ENCODE measurements at regions not wholly inside any gene's neighbourhood (a gene's known extent, or its start where the extent isn't known, plus 50 kb on each side); places are given as distances from the start of the nearest gene placed in this dataset.

DNA sequence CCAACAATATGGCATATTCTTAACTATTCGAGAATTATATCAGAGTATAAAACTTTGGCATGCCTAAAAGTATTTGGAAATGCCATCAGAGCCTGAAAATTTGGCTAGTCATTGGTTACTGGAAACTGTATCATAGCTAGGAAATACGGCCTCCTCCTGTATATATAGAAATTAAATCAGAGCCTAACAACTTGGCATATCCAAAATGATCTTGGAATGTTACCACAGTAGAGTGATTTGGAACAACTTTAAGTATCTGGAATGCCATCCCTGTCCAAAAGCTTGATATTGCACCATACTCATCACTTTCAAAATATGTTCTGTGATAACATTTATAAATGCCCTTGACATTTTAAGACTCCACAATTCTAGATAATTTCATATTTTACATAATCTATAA lies 335.8 kb downstream of the SLITRK1 start:
- intact Hi-C loops (cut with micrococcal nuclease) = no loop called here
- Histone ChIP-seq H3K9ac (ENCODE audit: insufficient read depth, low read length, poor library complexity, severe bottlenecking) (no peak overlapping the region), H3K4me2 (replicated peaks; ENCODE audit: extremely low read depth, low read length, poor library complexity, severe bottlenecking) (no peak overlapping the region), H3K36me3 (replicated peaks in 1 of 2; ENCODE audit: control insufficient read depth in 1 of 2, insufficient read depth in 2 of 2, low read length in 2 of 2) (no peaks in the 10 kb centered on the region), H3K9me3 (replicated peaks in 1 of 2; ENCODE audit: control insufficient read depth in 1 of 2, insufficient read depth in 1 of 2, low read length in 2 of 2) (peaks cover 5% of the 10 kb centered on the region in 2 donors), H3K4me3 (replicated peaks in 1 of 3; ENCODE audit: low read depth in 2 of 3, low read length in 3 of 3) (no peak overlapping the region), H3K4me1 (ENCODE audit: control insufficient read depth in 1 of 2, insufficient read depth in 2 of 2, low read length in 2 of 2) (no peaks in the 10 kb centered on the region), H3K27me3 (ENCODE audit: control insufficient read depth in 2 of 2, insufficient read depth in 2 of 2, low read length in 2 of 2) (no peaks in the 10 kb centered on the region), H4K20me1 (ENCODE audit: insufficient read depth, low read length) (no peaks in the 10 kb centered on the region), H3K79me2 (ENCODE audit: insufficient read depth, low read length) (no peaks in the 10 kb centered on the region), H3K27ac (ENCODE audit: low read depth in 1 of 2, low read length in 2 of 2) (no peak overlapping the region), H2AFZ (ENCODE audit: insufficient read depth, low read depth, low read length, poor library complexity, severe bottlenecking) (no peak overlapping the region)
- no peak overlapping the region for H3K27ac Mint-ChIP-seq
- TF ChIP-seq, protein P1, sequence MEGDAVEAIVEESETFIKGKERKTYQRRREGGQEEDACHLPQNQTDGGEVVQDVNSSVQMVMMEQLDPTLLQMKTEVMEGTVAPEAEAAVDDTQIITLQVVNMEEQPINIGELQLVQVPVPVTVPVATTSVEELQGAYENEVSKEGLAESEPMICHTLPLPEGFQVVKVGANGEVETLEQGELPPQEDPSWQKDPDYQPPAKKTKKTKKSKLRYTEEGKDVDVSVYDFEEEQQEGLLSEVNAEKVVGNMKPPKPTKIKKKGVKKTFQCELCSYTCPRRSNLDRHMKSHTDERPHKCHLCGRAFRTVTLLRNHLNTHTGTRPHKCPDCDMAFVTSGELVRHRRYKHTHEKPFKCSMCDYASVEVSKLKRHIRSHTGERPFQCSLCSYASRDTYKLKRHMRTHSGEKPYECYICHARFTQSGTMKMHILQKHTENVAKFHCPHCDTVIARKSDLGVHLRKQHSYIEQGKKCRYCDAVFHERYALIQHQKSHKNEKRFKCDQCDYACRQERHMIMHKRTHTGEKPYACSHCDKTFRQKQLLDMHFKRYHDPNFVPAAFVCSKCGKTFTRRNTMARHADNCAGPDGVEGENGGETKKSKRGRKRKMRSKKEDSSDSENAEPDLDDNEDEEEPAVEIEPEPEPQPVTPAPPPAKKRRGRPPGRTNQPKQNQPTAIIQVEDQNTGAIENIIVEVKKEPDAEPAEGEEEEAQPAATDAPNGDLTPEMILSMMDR (IDR thresholded peaks at IDR 0.05) = no peak
- H3K36me3 Mint-ChIP-seq = no peaks in the 10 kb centered on the region
- no CpG with 5 or more reads among the region's 2 CpGs for WGBS (ENCODE audit: insufficient coverage)
- DNase-seq = no peak
- H3K4me1 Mint-ChIP-seq = no peaks in the 10 kb centered on the region
- H3K4me3 Mint-ChIP-seq = no peak overlapping the region
- H3K27me3 Mint-ChIP-seq (ENCODE audit: low read depth in 3 of 3) = no peaks in the 10 kb centered on the region
- peaks cover 0 to 8% (median 2%) of the 10 kb centered on the region in 7 donors for H3K9me3 Mint-ChIP-seq

DNA sequence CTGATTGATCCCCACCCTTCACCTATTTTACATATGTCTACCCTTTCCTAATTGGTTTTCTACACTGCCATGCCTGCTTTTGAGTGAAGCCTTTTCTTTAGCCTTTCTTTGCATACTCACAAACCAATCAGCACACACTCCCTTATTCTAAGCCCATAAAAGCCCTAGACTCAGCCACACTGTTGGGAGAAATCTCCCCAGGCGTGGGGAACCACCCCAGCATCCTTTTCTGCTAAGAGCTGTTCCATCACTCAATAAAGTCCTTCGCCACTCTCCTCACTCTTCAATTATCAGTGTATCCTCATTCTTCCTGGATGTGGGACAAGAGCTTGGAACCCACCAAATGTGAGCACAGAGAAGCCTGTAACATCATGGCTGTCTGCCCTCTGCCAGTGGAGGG lies 343.6 kb downstream of the SLITRK1 start:
- Mint-ChIP-seq H3K4me3 (no peak overlapping the region), H3K9me3 (peaks cover 8 to 27% (median 21%) of the 10 kb centered on the region in 7 donors)
- no CpG with 5 or more reads among the region's 2 CpGs for WGBS (ENCODE audit: insufficient coverage)

More for the DNA sequence above, 343.6 kb downstream of the SLITRK1 start:
- intact Hi-C loops (cut with micrococcal nuclease) = no loop called here
- H3K36me3 ChIP-seq (replicated peaks in 1 of 2; ENCODE audit: control insufficient read depth in 1 of 2, insufficient read depth in 2 of 2, low read length in 2 of 2) = no peaks in the 10 kb centered on the region
- H3K4me1 Mint-ChIP-seq = no peaks in the 10 kb centered on the region
- no peak overlapping the region for H3K4me2 ChIP-seq (replicated peaks; ENCODE audit: extremely low read depth, low read length, poor library complexity, severe bottlenecking)
- no peak overlapping the region for H2AFZ ChIP-seq (ENCODE audit: insufficient read depth, low read depth, low read length, poor library complexity, severe bottlenecking)
- H3K4me1 ChIP-seq (ENCODE audit: control insufficient read depth in 1 of 2, insufficient read depth in 2 of 2, low read length in 2 of 2) = no peaks in the 10 kb centered on the region
- H3K27me3 Mint-ChIP-seq (ENCODE audit: low read depth in 3 of 3) = no peaks in the 10 kb centered on the region
- H3K4me3 ChIP-seq (replicated peaks in 1 of 3; ENCODE audit: low read depth in 2 of 3, low read length in 3 of 3) = no peak overlapping the region
- no peak overlapping the region for H3K27ac Mint-ChIP-seq
- H3K36me3 Mint-ChIP-seq = no peaks in the 10 kb centered on the region
- H4K20me1 ChIP-seq (ENCODE audit: insufficient read depth, low read length) = no peaks in the 10 kb centered on the region
- H3K9me3 ChIP-seq (replicated peaks in 1 of 2; ENCODE audit: control insufficient read depth in 1 of 2, insufficient read depth in 1 of 2, low read length in 2 of 2) = peaks cover 34 to 46% of the 10 kb centered on the region in 2 donors
- H3K79me2 ChIP-seq (ENCODE audit: insufficient read depth, low read length) = no peaks in the 10 kb centered on the region
- no peak for DNase-seq
- H3K27ac ChIP-seq (ENCODE audit: low read depth in 1 of 2, low read length in 2 of 2) = no peak overlapping the region
- no peaks in the 10 kb centered on the region for H3K27me3 ChIP-seq (ENCODE audit: control insufficient read depth in 2 of 2, insufficient read depth in 2 of 2, low read length in 2 of 2)
- H3K9ac ChIP-seq (ENCODE audit: insufficient read depth, low read length, poor library complexity, severe bottlenecking) = no peak overlapping the region
- TF ChIP-seq, protein P1 (IDR thresholded peaks at IDR 0.05) = no peak

Data from CD14-positive monocyte (primary cell).